NCI-H524 (cell line): ENCODE measurements at regions not wholly inside any gene's neighbourhood (a gene's known extent, or its start where the extent isn't known, plus 50 kb on each side); places are given as distances from the start of the nearest gene placed in this dataset.
A peak's percentile ranks its signal among the peaks of the same experiment; 100 is the strongest.

Experiments used
- DNase-seq, 2 experiments: peaks; one replicate each; lab custom pipeline; 2025; lab: John Stamatoyannopoulos, UW

- no peak for DNase-seq
Measured at GRCh38 chr7:9854605-9855004, 1119.1 kb upstream of the PHF14 start.

- DNase-seq = no peak
Measured at GRCh38 chr7:9856668-9857067, 1117.0 kb upstream of the PHF14 start.

GRCh38 chr7:9863545-9863944, 1110.1 kb upstream of the PHF14 start:
- DNase-seq = no peak

- DNase-seq = no peak
Measured at GRCh38 chr7:9869151-9869550, 1104.5 kb upstream of the PHF14 start.

- DNase-seq = no peak
Measured at GRCh38 chr7:9869566-9869965, 1104.1 kb upstream of the PHF14 start.

- no peak for DNase-seq
Measured at GRCh38 chr7:9870674-9871073, 1103.0 kb upstream of the PHF14 start.

GRCh38 chr7:9874182-9874581, 1099.5 kb upstream of the PHF14 start:
- DNase-seq = no peak

- DNase-seq = no peak
Measured at GRCh38 chr7:9876053-9876452, 1097.6 kb upstream of the PHF14 start.

- DNase-seq = no peak
Measured at GRCh38 chr7:9889554-9889953, 1084.1 kb upstream of the PHF14 start.

- DNase-seq = no peak
Measured at GRCh38 chr7:9890092-9890491, 1083.6 kb upstream of the PHF14 start.

- no peak for DNase-seq
Measured at GRCh38 chr7:9891056-9891455, 1082.6 kb upstream of the PHF14 start.

GRCh38 chr7:9900339-9900738, 1073.3 kb upstream of the PHF14 start:
- no peak for DNase-seq

- no peak for DNase-seq
Measured at GRCh38 chr7:9921326-9921725, 1052.3 kb upstream of the PHF14 start.

GRCh38 chr7:9937944-9938631, 1035.6 kb upstream of the PHF14 start:
- peak; percentile 7 to 53 for DNase-seq

- no peak for DNase-seq
Measured at GRCh38 chr7:9939176-9939575, 1034.5 kb upstream of the PHF14 start.

GRCh38 chr7:9945131-9945530, 1028.5 kb upstream of the PHF14 start:
- DNase-seq = peak in 1 of 2 experiments; percentile 3

GRCh38 chr7:9945857-9946256, 1027.8 kb upstream of the PHF14 start:
- no peak for DNase-seq

GRCh38 chr7:9955138-9955537, 1018.5 kb upstream of the PHF14 start:
- no peak for DNase-seq

- DNase-seq = peak; percentile 45 to 67
Measured at GRCh38 chr7:9958486-9958885, 1015.2 kb upstream of the PHF14 start.

- no peak for DNase-seq
Measured at GRCh38 chr7:9960460-9960859, 1013.2 kb upstream of the PHF14 start.

- no peak for DNase-seq
Measured at GRCh38 chr7:9961161-9961922, 1012.3 kb upstream of the PHF14 start.

- DNase-seq = no peak
Measured at GRCh38 chr7:9962742-9963141, 1010.9 kb upstream of the PHF14 start.
